GM10266 (cell line): ENCODE measurements at regions not wholly inside any gene's neighbourhood (a gene's known extent, or its start where the extent isn't known, plus 50 kb on each side); places are given as distances from the start of the nearest gene placed in this dataset.

Experiments used
- DNase-seq: peaks from one replicate; pipeline ENCODE4 v3.0.0; 2012; ENCODE audit errors: extremely low spot score
- CTCF ChIP-seq: IDR thresholded peaks from 2 replicates; pipeline ENCODE4 v1.5.1; 2012; ENCODE audit warnings: mild to moderate bottlenecking, low read depth; ENCODE audit not compliant: control insufficient read depth, insufficient read depth; ENCODE audit errors: missing control alignments

DNA sequence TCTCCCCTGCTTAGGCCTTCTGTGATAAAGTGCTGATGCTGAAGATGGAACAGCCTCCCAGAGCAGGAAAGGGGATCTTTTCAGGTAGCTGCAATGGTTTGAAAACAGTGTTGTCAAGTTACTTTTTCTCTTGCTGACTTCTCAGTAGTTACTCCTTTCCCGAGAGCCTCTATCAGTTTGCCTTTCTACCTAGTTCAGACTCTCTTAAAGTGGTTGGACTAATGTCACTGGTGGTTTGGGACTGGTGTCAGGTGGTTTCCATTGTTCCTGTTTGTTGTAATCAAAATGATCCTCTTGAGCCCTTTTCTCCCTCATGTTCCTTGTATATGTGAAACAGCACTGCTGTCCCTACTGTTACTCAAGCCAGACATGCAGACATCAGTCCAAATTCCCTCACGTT lies 91.4 kb downstream of the FAM217A start:
- DNase-seq, result no peak
- TF ChIP-seq CTCF, result no peak

GRCh38 chr6:3990692-3991491 lies 88.0 kb downstream of the FAM217A start:
- TF ChIP-seq CTCF, result peak; percentile 82
- DNase-seq, result peak; percentile 57

- no peak for DNase-seq
- no peak for TF ChIP-seq CTCF
These were observed 87.0 kb downstream of the FAM217A start for GRCh38 chr6:3991941-3992340.

DNA sequence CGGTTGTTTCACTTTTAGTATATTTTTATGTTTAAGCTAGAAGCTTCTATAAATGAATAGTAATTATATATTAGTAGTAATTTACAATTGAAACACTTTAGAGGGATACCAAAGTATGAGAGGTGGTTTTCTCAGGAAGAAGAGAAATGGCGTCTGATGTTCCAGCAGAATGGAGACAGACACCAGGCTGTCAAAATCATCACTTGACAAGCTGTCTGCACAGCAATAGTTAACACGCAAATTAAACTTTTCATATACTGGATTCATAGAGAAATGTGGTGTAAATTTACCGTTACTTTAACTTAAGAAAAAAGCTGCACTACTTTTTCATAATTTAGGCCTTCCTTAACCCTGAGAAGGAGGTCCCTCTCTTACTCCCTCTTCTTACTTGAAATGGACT lies 82.6 kb downstream of the FAM217A start:
- no peak for TF ChIP-seq CTCF
- no peak for DNase-seq

GRCh38 chr6:3997177-3997770 lies 81.7 kb downstream of the FAM217A start:
- no peak for TF ChIP-seq CTCF
- no peak for DNase-seq

- no peak for TF ChIP-seq CTCF
- no peak for DNase-seq
These were observed 78.9 kb downstream of the FAM217A start for GRCh38 chr6:3999800-4000661.
